Lung (tissue), 11 donors: ENCODE measurements at regions not wholly inside any gene's neighbourhood (a gene's known extent, or its start where the extent isn't known, plus 50 kb on each side); places are given as distances from the start of the nearest gene placed in this dataset.

Experiments used
- ATAC-seq: fragments of 200-7000 bp; cut with Tn5 transposase; one replicate; pipeline ENCODE4 v1.9.1; 2020; ENCODE audit warnings: moderate number of reproducible peaks; ENCODE audit not compliant: insufficient read depth, low FRiP score
- DNase-seq, 3 donors: peaks; one replicate each; pipeline ENCODE4 v3.0.0-alpha.2; 2013 to 2017
- H3K27ac ChIP-seq, 2 donors: one replicate each; pipeline ENCODE4 v1.5.1; 2013; ENCODE audit warnings: mild to moderate bottlenecking in 2 of 2, moderate library complexity in 2 of 2, control low read depth in 1 of 2, inconsistent platforms in 1 of 2, low read depth in 1 of 2, low read length in 1 of 2
- H3K27me3 ChIP-seq, 3 donors: one replicate each; pipeline ENCODE4 v1.5.1; 2013; ENCODE audit warnings: low read length in 2 of 3; ENCODE audit not compliant: control insufficient read depth in 3 of 3, insufficient read depth in 3 of 3
- H3K36me3 ChIP-seq, 4 donors: one replicate each; pipeline ENCODE4 v1.5.1; 2013; ENCODE audit warnings: low read length in 4 of 4, mild to moderate bottlenecking in 1 of 4, moderate library complexity in 1 of 4; ENCODE audit not compliant: control insufficient read depth in 4 of 4, insufficient read depth in 4 of 4
- H3K4me1 ChIP-seq, 5 donors: one replicate each; pipeline ENCODE4 v1.5.1; 2013; ENCODE audit warnings: low read length in 5 of 5, mild to moderate bottlenecking in 2 of 5, moderate library complexity in 1 of 5; ENCODE audit not compliant: control insufficient read depth in 5 of 5, insufficient read depth in 5 of 5
- H3K4me3 ChIP-seq: one replicate; pipeline ENCODE4 v1.5.1; 2013; ENCODE audit warnings: mild to moderate bottlenecking, control low read depth, moderate library complexity
- H3K9ac ChIP-seq, 2 donors: one replicate each; pipeline ENCODE4 v1.5.1; 2013; ENCODE audit warnings: low read length in 2 of 2, control low read depth in 1 of 2; ENCODE audit not compliant: insufficient read depth in 1 of 2
- H3K9me3 ChIP-seq, 4 donors: one replicate each; pipeline ENCODE4 v1.5.1; 2013; ENCODE audit warnings: low read length in 3 of 4, mild to moderate bottlenecking in 1 of 4, moderate library complexity in 1 of 4; ENCODE audit not compliant: control insufficient read depth in 4 of 4, insufficient read depth in 3 of 4
- WGBS, 2 donors: extraction: QIAGEN DNeasy Blood & Tissue Kit; methylation state at CpG; one replicate each; pipeline ENCODE4 v1.1.7; 2013; 5-methylcytosine and 5-hydroxymethylcytosine counted together
- TF ChIP-seq, protein P1 (sequence below): IDR thresholded peaks from 2 replicates; pipeline ENCODE4 v1.5.1; 2012; ENCODE audit warnings: mild to moderate bottlenecking; ENCODE audit errors: control extremely low read depth, extremely low read depth
- donor health status: control.
- donor health status: control.
- donor health status: Bipolar disorder and iron deficiency.
- donor health status: healthy.
- donor health status: DM: yes; HTN: yes; CAD: no.

DNA sequence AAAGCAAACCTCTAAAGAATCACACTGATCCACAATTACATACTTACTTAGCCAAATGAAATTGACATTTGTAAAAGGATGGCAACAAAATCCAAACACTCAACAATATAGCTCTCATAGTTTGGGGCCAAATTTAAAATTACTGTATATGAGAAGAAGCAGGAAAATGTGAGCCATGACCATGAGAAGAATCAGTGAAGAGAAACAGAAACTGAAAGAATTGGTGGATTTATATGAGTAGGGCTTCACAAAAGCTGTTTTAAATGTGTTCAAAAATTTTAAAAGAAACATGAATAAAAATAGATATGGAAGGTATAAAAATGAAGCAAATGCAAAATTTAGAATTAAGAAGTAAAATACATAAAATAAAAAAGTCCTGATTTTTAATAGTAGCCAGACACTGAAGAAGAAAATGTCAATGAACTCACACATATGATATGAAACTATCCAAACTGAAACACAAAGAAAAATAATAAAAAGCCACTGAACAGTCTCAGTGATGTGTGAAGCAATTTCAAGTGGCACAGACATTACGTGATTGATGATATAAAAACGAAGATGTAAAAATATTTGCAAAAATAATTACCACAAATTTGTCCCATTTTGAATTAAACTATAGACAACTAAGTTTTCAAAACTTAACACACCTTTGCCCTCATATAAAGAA, 87.9 kb upstream of the MDGA2 start:
- TF ChIP-seq, protein P1, sequence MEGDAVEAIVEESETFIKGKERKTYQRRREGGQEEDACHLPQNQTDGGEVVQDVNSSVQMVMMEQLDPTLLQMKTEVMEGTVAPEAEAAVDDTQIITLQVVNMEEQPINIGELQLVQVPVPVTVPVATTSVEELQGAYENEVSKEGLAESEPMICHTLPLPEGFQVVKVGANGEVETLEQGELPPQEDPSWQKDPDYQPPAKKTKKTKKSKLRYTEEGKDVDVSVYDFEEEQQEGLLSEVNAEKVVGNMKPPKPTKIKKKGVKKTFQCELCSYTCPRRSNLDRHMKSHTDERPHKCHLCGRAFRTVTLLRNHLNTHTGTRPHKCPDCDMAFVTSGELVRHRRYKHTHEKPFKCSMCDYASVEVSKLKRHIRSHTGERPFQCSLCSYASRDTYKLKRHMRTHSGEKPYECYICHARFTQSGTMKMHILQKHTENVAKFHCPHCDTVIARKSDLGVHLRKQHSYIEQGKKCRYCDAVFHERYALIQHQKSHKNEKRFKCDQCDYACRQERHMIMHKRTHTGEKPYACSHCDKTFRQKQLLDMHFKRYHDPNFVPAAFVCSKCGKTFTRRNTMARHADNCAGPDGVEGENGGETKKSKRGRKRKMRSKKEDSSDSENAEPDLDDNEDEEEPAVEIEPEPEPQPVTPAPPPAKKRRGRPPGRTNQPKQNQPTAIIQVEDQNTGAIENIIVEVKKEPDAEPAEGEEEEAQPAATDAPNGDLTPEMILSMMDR, result no peak
- 79 to 86% methylated on average over 2 of the region's 2 CpGs for WGBS, 2 donors
- H3K9me3 ChIP-seq, result no peaks in the 10 kb centered on the region
- H3K36me3 ChIP-seq, result no peaks in the 10 kb centered on the region
- DNase-seq (no peak), ATAC-seq (no peak)
- H3K4me3 ChIP-seq, result no peak overlapping the region
- no peak overlapping the region for H3K9ac ChIP-seq
- no peak overlapping the region for H3K27ac ChIP-seq
- no peaks in the 10 kb centered on the region for H3K4me1 ChIP-seq
- no peaks in the 10 kb centered on the region for H3K27me3 ChIP-seq

DNA sequence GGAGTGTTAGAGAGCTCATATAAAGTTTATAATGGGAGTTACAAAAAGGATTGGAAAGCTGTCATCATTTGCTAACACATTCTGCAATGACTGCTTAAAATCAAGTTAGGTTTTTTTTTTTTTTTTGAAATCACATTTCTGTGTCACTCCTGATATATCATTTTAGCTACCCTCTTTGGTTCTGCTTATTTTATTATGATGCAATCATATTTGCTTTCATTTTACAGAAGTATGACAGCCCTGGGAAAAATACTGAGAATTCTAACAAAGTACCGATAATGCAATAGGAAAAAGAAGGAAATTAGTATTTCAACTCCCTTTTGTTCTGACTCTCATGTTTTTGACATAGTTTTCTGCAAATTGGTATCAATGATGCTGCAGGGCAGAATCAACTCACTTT, 71.6 kb upstream of the MDGA2 start:
- no peak for ATAC-seq
- Histone ChIP-seq H3K9me3 (no peaks in the 10 kb centered on the region), H3K36me3 (no peaks in the 10 kb centered on the region), H3K27me3 (no peaks in the 10 kb centered on the region), H3K4me1 (no peaks in the 10 kb centered on the region), H3K4me3 (no peak overlapping the region), H3K27ac (no peak overlapping the region), H3K9ac (no peak overlapping the region)
- TF ChIP-seq, protein P1, result no peak
- DNase-seq, result no peak
- 33 to 67% methylated on average over 1 of the region's 1 CpG for WGBS, 2 donors

DNA sequence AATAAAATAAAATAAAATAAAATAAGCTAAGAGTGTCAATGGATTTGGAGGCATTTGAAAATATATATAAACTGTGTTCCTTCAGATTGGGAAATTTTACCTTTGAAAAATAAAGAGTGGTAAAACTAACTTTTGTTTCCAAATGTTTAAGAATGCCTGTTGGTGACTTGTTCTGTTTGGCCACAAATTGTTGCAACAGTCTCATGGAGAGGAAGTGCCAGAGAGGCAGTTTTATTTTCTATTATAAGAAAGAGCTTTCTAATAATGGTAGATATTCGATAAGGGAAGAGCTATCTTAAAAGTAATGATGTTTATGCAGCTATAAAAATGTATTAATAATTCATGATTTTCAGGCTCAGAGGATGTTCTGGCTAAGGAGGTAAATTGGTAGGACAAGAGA, 68.8 kb upstream of the MDGA2 start:
- H3K9me3 ChIP-seq, result no peaks in the 10 kb centered on the region
- no peak overlapping the region for H3K27ac ChIP-seq
- H3K4me3 ChIP-seq, result no peak overlapping the region
- no peaks in the 10 kb centered on the region for H3K4me1 ChIP-seq
- 32 to 53% methylated on average over 1 of the region's 1 CpG for WGBS, 2 donors
- DNase-seq (no peak), ATAC-seq (no peak)
- H3K9ac ChIP-seq, result no peak overlapping the region
- TF ChIP-seq, protein P1, result no peak
- no peaks in the 10 kb centered on the region for H3K36me3 ChIP-seq
- H3K27me3 ChIP-seq, result no peaks in the 10 kb centered on the region

GRCh38 chr14:47739541-47739940, 64.1 kb upstream of the MDGA2 start:
- Histone ChIP-seq H3K4me1 (no peaks in the 10 kb centered on the region), H3K36me3 (no peaks in the 10 kb centered on the region), H3K4me3 (no peak overlapping the region), H3K9ac (no peak overlapping the region), H3K9me3 (no peaks in the 10 kb centered on the region), H3K27ac (no peak overlapping the region), H3K27me3 (no peaks in the 10 kb centered on the region)
- no peak for DNase-seq
- 37 to 50% methylated on average over 1 of the region's 1 CpG for WGBS, 2 donors
- no peak for ATAC-seq
- TF ChIP-seq, protein P1, result no peak
